ENCODE measurements at regions not wholly inside any gene's neighbourhood (a gene's known extent, or its start where the extent isn't known, plus 50 kb on each side); places are given as distances from the start of the nearest gene placed in this dataset.
"Not testable (repeated sequence)": the region's sequence is repeated elsewhere in the genome, so short reads cannot be mapped to it uniquely, and the experiment has no call there.

- POLR2A ChIA-PET = no interaction called here
- H3K9me3 Mint-ChIP-seq (ENCODE audit: unreplicated experiment) = peaks cover 55% of the 10 kb centered on the region
- H3K4me1 Mint-ChIP-seq (ENCODE audit: low read depth, unreplicated experiment) = peaks cover 17% of the 10 kb centered on the region
- no peak for DNase-seq
- no peaks in the 10 kb centered on the region for H3K36me3 Mint-ChIP-seq (ENCODE audit: insufficient read depth, unreplicated experiment)
- BruUV-seq (replicated peaks) = no TSS peak
- Histone ChIP-seq H3K4me3 (ENCODE audit: low read depth, low read length) (no peak overlapping the region), H3K36me3 (ENCODE audit: control insufficient read depth, insufficient read depth, low read length) (no peaks in the 10 kb centered on the region), H3K27me3 (replicated peaks; ENCODE audit: control insufficient read depth, insufficient read depth, low read length) (no peaks in the 10 kb centered on the region), H3K9me3 (peaks cover 4% of the 10 kb centered on the region; the same call in 1 of the 2 replicates), H3K4me1 (peaks cover 17% of the 10 kb centered on the region; the same call in 1 of the 2 replicates)
- TF ChIP-seq, protein P1, sequence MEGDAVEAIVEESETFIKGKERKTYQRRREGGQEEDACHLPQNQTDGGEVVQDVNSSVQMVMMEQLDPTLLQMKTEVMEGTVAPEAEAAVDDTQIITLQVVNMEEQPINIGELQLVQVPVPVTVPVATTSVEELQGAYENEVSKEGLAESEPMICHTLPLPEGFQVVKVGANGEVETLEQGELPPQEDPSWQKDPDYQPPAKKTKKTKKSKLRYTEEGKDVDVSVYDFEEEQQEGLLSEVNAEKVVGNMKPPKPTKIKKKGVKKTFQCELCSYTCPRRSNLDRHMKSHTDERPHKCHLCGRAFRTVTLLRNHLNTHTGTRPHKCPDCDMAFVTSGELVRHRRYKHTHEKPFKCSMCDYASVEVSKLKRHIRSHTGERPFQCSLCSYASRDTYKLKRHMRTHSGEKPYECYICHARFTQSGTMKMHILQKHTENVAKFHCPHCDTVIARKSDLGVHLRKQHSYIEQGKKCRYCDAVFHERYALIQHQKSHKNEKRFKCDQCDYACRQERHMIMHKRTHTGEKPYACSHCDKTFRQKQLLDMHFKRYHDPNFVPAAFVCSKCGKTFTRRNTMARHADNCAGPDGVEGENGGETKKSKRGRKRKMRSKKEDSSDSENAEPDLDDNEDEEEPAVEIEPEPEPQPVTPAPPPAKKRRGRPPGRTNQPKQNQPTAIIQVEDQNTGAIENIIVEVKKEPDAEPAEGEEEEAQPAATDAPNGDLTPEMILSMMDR (IDR thresholded peaks at IDR 0.05; ENCODE audit: insufficient read depth in 1 of 2, low read depth in 1 of 2, low read length in 1 of 2, severe bottlenecking in 1 of 2, unreplicated experiment in 1 of 2) = no peak
- no peak overlapping the region for H3K27ac Mint-ChIP-seq (ENCODE audit: unreplicated experiment)
- no peaks in the 10 kb centered on the region for H3K27me3 Mint-ChIP-seq (ENCODE audit: insufficient read depth, unreplicated experiment)
- intact Hi-C loops (cut with micrococcal nuclease; ENCODE audit: unreplicated experiment) = no loop called here
- no peak overlapping the region for H3K4me3 Mint-ChIP-seq (ENCODE audit: unreplicated experiment)
- CTCF ChIA-PET = no interaction called here
Measured at GRCh38 chr10:64798297-64798696, 1277.1 kb downstream of the REEP3 start.

DNA sequence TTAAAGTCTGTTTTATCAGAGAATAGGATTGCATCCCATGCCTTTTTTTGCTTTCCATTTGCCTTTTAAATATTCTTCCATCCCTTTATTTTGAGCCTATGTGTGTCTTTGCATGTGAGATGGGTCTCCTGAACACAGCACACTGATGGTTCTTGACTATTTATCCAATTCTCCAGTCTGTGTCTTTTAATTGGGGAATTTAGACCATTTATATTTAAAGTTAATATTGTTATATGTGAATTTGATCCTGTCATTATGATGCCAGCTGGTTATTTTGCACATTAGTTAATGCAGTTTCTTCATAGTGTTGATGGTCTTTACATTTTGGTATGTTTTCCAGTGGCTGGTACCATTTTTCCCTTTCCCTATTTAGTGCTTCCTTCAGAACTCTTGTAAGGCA lies 1287.0 kb downstream of the REEP3 start:
- POLR2A ChIA-PET; H3K4me3 ChIP-seq (ENCODE audit: low read depth, low read length); H3K27ac Mint-ChIP-seq (ENCODE audit: unreplicated experiment); DNase-seq; H3K4me3 Mint-ChIP-seq (ENCODE audit: unreplicated experiment); CTCF ChIA-PET; H3K27me3 ChIP-seq (replicated peaks; ENCODE audit: control insufficient read depth, insufficient read depth, low read length); H3K4me1 ChIP-seq; H3K27me3 Mint-ChIP-seq (ENCODE audit: insufficient read depth, unreplicated experiment); H3K36me3 Mint-ChIP-seq (ENCODE audit: insufficient read depth, unreplicated experiment); BruUV-seq (replicated peaks); H3K36me3 ChIP-seq (ENCODE audit: control insufficient read depth, insufficient read depth, low read length); H3K9me3 Mint-ChIP-seq (ENCODE audit: unreplicated experiment); H3K4me1 Mint-ChIP-seq (ENCODE audit: low read depth, unreplicated experiment); H3K9me3 ChIP-seq; intact Hi-C loops (cut with micrococcal nuclease; ENCODE audit: unreplicated experiment): not testable (repeated sequence)

DNA sequence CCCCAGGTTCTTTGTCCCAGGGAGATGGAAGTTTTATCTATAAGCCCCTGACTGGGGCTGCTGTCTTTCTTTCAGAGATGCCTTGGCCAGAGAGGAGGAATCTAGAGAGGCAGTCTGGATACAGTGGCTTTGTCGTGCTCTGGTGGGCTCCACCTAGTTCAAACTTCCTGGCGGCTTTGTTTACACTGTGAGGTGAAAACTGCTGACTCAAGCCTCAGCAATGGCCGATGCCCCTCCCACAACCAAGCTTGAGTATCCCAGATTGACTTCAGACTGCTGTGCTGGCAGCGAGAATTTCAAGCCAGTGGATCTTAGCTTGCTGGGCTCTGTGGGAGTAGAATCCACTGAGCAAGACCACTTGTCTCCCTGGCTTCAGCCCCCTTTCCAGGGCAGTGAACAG lies 1288.8 kb downstream of the REEP3 start:
- CTCF ChIA-PET; DNase-seq; H3K4me3 ChIP-seq (ENCODE audit: low read depth, low read length); H3K4me1 Mint-ChIP-seq (ENCODE audit: low read depth, unreplicated experiment); H3K4me1 ChIP-seq; intact Hi-C loops (cut with micrococcal nuclease; ENCODE audit: unreplicated experiment); H3K27me3 Mint-ChIP-seq (ENCODE audit: insufficient read depth, unreplicated experiment); BruUV-seq (replicated peaks); H3K27me3 ChIP-seq (replicated peaks; ENCODE audit: control insufficient read depth, insufficient read depth, low read length); H3K9me3 ChIP-seq; H3K36me3 Mint-ChIP-seq (ENCODE audit: insufficient read depth, unreplicated experiment); H3K9me3 Mint-ChIP-seq (ENCODE audit: unreplicated experiment); POLR2A ChIA-PET; H3K36me3 ChIP-seq (ENCODE audit: control insufficient read depth, insufficient read depth, low read length); H3K27ac Mint-ChIP-seq (ENCODE audit: unreplicated experiment); H3K4me3 Mint-ChIP-seq (ENCODE audit: unreplicated experiment): not testable (repeated sequence)

- DNase-seq = no peak
- no peak overlapping the region for H3K4me3 ChIP-seq (ENCODE audit: low read depth, low read length)
- intact Hi-C loops (cut with micrococcal nuclease; ENCODE audit: unreplicated experiment) = no loop called here
- no peaks in the 10 kb centered on the region for H3K36me3 Mint-ChIP-seq (ENCODE audit: insufficient read depth, unreplicated experiment)
- no peaks in the 10 kb centered on the region for H3K4me1 Mint-ChIP-seq (ENCODE audit: low read depth, unreplicated experiment)
- BruUV-seq (replicated peaks) = no TSS peak
- H3K36me3 ChIP-seq (ENCODE audit: control insufficient read depth, insufficient read depth, low read length) = no peaks in the 10 kb centered on the region
- H3K9me3 Mint-ChIP-seq (ENCODE audit: unreplicated experiment) = no peaks in the 10 kb centered on the region
- H3K27ac Mint-ChIP-seq (ENCODE audit: unreplicated experiment) = no peak overlapping the region
- no peaks in the 10 kb centered on the region for H3K9me3 ChIP-seq
- no peaks in the 10 kb centered on the region for H3K27me3 Mint-ChIP-seq (ENCODE audit: insufficient read depth, unreplicated experiment)
- POLR2A ChIA-PET = no interaction called here
- H3K27me3 ChIP-seq (replicated peaks; ENCODE audit: control insufficient read depth, insufficient read depth, low read length) = no peaks in the 10 kb centered on the region
- H3K4me1 ChIP-seq = no peaks in the 10 kb centered on the region
- TF ChIP-seq, protein P1 (IDR thresholded peaks at IDR 0.05; ENCODE audit: insufficient read depth in 1 of 2, low read depth in 1 of 2, low read length in 1 of 2, severe bottlenecking in 1 of 2, unreplicated experiment in 1 of 2) = no peak
- H3K4me3 Mint-ChIP-seq (ENCODE audit: unreplicated experiment) = no peak overlapping the region
- CTCF ChIA-PET = no interaction called here
Measured at GRCh38 chr10:64813391-64813790, 1292.2 kb downstream of the REEP3 start.

All from Caco-2 (cell line).